MCF 10A (cell line): ENCODE measurements at regions not wholly inside any gene's neighbourhood (a gene's known extent, or its start where the extent isn't known, plus 50 kb on each side); places are given as distances from the start of the nearest gene placed in this dataset.
"Not testable (repeated sequence)": the region's sequence is repeated elsewhere in the genome, so short reads cannot be mapped to it uniquely, and the experiment has no call there.

Source experiments
- BruUV-seq: library from RNA; stranded (reverse); fragments of 400-500 nt; replicated peaks from 2 replicates; lab custom pipeline; 2021; lab: Mats Ljungman, UMichigan
- CTCF ChIA-PET: fragments of 300-600 bp; sonication (Branson Sonifier 250); formaldehyde crosslinking; extraction: SDS; loops from one replicate; lab custom pipeline; 2021; ENCODE audit warnings: antibody characterized with exemption, inconsistent platforms; lab: Yijun Ruan, JAX
- POLR2A ChIA-PET: fragments of 300-600, 350-650 bp; sonication (Branson Sonifier 250); formaldehyde crosslinking; extraction: SDS; loops from one replicate; lab custom pipeline; 2020; ENCODE audit warnings: antibody characterized with exemption, inconsistent platforms; lab: Yijun Ruan, JAX
- DNase-seq: peaks from one replicate; pipeline ENCODE4 v3.0.0-alpha.2; 2018; ENCODE audit not compliant: unreplicated experiment
- H3K27ac Mint-ChIP-seq: one replicate; pipeline ENCODE4 v1.8.0; 2022; ENCODE audit warnings: mild to moderate bottlenecking, low read depth, mixed read lengths; ENCODE audit not compliant: unreplicated experiment
- H3K27me3 Mint-ChIP-seq: one replicate; pipeline ENCODE4 v1.8.0; 2022; ENCODE audit warnings: mixed read lengths; ENCODE audit not compliant: insufficient read depth, unreplicated experiment
- H3K36me3 Mint-ChIP-seq: one replicate; pipeline ENCODE4 v1.8.0; 2022; ENCODE audit warnings: mild to moderate bottlenecking, moderate library complexity, mixed read lengths; ENCODE audit not compliant: insufficient read depth, unreplicated experiment
- H3K4me1 Mint-ChIP-seq: one replicate; pipeline ENCODE4 v1.8.0; 2022; ENCODE audit warnings: mixed read lengths; ENCODE audit not compliant: insufficient read depth, unreplicated experiment
- H3K4me3 Mint-ChIP-seq: one replicate; pipeline ENCODE4 v1.8.0; 2022; ENCODE audit warnings: mild to moderate bottlenecking, moderate library complexity, mixed read lengths; ENCODE audit not compliant: unreplicated experiment
- H3K9me3 Mint-ChIP-seq: one replicate; pipeline ENCODE4 v1.8.0; 2022; ENCODE audit warnings: mixed read lengths; ENCODE audit not compliant: unreplicated experiment
- CTCF ChIP-seq: fragments of 200-600 bp; IDR thresholded peaks from one replicate; pipeline ENCODE4 v1.8.0; 2022; ENCODE audit warnings: antibody characterized with exemption, mild to moderate bottlenecking; ENCODE audit not compliant: unreplicated experiment
- intact Hi-C: fragments of 100-400 bp; cut with micrococcal nuclease; formaldehyde crosslinking; loops from 2 replicates; pipeline ENCODE4 v1.14.1; 2022

DNA sequence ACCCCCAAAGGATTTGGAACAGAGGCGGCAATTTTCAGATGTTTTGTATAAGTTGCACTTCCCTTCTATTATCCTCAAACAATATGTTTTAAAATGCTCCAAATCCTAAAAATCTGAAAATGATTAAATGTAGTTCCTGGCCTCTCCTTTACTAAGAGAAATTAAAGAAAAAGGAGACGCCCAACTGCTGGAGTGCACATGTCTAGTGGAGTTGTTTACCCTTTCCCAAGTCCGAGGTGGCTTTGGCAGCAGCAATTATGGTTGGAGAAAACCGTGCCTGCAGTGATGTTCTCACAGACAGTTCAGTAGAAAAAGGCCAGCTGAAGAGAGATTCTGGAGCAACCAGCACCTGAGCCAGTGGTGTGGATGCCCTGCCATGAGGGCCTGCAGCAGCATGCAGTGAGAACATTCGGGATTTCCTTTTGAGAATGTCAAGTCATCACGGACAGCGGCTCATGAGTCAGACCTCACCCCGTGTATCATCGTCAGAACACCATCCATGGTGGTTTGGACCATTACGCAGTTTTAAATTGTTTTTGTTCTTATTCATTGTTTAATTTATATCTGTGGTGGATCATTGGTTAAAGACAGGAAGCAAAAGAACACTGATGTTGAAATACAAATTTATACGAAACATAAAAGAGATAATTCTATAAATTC, 179.0 kb upstream of the KRR1 start:
- Mint-ChIP-seq H3K4me1 (peaks cover 31% of the 10 kb centered on the region), H3K27ac (peak overlapping the region; percentile 90), H3K36me3 (no peaks in the 10 kb centered on the region), H3K9me3 (no peaks in the 10 kb centered on the region), H3K4me3 (peak overlapping the region; percentile 45), H3K27me3 (no peaks in the 10 kb centered on the region)
- no TSS peak for BruUV-seq
- no peak for TF ChIP-seq CTCF
- intact Hi-C loops = loop anchor here (2.0 to 10.0 kb wide), 2 partner anchors 34 to 344 kb away; partner anchors contain the start of gene PHLDA1
- peak; percentile 97 for DNase-seq
- POLR2A ChIA-PET = no interaction called here
- CTCF ChIA-PET = no interaction called here

DNA sequence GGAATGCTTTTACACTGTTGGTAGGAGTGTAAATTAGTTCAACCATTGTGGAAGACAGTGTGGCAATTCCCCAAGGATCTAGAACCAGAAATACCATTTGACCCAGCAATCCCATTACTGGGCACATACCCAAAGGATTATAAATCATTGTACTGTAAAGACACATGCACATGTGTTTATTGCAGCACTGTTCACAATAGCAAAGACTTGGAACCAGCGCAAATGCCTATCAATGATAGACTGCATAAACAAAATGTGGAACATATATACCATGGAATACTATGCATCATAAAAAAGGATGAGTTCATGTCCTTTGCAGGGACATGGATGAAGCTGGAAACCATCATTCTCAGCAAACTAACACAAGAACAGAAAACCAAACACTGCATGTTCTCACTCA, 174.8 kb upstream of the KRR1 start:
- BruUV-seq, intact Hi-C loops, H3K9me3 Mint-ChIP-seq, H3K36me3 Mint-ChIP-seq, H3K4me3 Mint-ChIP-seq, H3K27me3 Mint-ChIP-seq, H3K27ac Mint-ChIP-seq: not testable (repeated sequence)
- CTCF ChIA-PET = interaction anchor here (1.0 to 1.1 kb wide), 2 partner anchors 62 to 338 kb away, joined by 3 read pairs; no protein-coding TSS in a partner anchor
- peaks cover 32% of the 10 kb centered on the region for H3K4me1 Mint-ChIP-seq
- POLR2A ChIA-PET = interaction anchor here (1.2 kb wide), 1 partner anchor 345 kb away, joined by 3 read pairs; the partner anchor contains the start of gene PHLDA1
- peak; percentile 15 for DNase-seq

- ChIA-PET CTCF (interaction anchor here (0.8 to 1.0 kb wide), 2 partner anchors 44 to 339 kb away, joined by 3 read pairs; no protein-coding TSS in a partner anchor), POLR2A (interaction anchor here (0.6 to 1.8 kb wide), 6 partner anchors 9 to 345 kb away, joined by 3 to 7 read pairs (median 3); no protein-coding TSS in a partner anchor)
- no TSS peak for BruUV-seq
- DNase-seq = no peak
- Mint-ChIP-seq H3K36me3 (no peaks in the 10 kb centered on the region), H3K4me1 (peaks cover 30% of the 10 kb centered on the region), H3K9me3 (no peaks in the 10 kb centered on the region), H3K27ac (no peak overlapping the region), H3K4me3 (no peak overlapping the region), H3K27me3 (no peaks in the 10 kb centered on the region)
- no peak for TF ChIP-seq CTCF
- intact Hi-C loops = no loop called here
Measured at GRCh38 chr12:75685617-75686225, 174.3 kb upstream of the KRR1 start.

DNA sequence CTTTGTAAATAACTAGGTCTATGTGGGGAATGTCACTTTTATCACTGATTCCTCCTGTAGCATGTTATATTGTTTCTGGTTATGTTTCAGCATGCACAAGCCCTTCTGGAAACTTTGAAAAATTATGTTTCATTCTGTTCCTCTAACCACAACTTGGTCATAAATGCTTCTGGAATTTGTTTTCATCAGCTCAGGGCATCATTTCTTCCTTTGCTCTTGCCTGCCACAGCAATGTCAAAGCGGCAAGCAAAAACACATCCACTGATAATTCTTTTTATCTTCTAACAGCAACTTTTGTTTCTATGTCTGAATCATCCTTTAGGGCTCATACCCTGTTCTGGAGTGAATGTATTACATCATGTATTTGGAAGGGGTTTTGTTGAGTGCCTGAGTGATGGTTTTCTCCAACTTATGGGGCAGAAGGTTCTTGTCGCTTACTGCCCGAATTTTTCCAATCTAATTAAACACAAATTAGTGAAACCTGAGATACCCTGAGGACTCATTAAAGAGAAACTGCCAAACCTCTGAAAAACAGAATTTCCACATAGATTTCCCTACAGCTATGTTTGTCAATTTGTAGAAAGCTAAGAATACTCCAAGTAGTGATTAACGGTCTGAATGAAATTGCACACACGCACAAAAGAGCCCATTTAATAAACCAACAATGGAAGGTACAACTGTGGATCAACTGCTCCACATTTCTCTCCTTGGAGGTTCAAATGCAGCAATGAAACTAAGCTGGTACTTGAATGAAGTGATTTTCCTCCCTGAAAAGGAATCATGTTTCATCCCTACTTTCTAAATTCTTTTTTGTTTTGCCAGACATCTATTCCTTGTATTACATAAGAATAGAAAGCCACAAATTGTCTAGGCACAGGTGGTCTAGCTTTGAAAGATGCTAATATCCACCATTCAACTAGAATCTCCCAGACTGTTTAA, 173.5 kb upstream of the KRR1 start:
- no peak overlapping the region for H3K4me3 Mint-ChIP-seq
- peak overlapping the region; percentile 68 for H3K27ac Mint-ChIP-seq
- H3K27me3 Mint-ChIP-seq = no peaks in the 10 kb centered on the region
- intact Hi-C loops = no loop called here
- ChIA-PET CTCF (interaction anchor here (0.8 kb wide), 2 partner anchors 43 to 352 kb away, joined by 3 read pairs; no protein-coding TSS in a partner anchor), POLR2A (interaction anchor here (0.6 to 1.8 kb wide), 10 partner anchors 10 to 346 kb away, joined by 3 to 7 read pairs (median 3); no protein-coding TSS in a partner anchor)
- no peaks in the 10 kb centered on the region for H3K36me3 Mint-ChIP-seq
- TF ChIP-seq CTCF = no peak
- BruUV-seq = no TSS peak
- no peaks in the 10 kb centered on the region for H3K9me3 Mint-ChIP-seq
- peaks cover 26% of the 10 kb centered on the region for H3K4me1 Mint-ChIP-seq
- no peak for DNase-seq

DNA sequence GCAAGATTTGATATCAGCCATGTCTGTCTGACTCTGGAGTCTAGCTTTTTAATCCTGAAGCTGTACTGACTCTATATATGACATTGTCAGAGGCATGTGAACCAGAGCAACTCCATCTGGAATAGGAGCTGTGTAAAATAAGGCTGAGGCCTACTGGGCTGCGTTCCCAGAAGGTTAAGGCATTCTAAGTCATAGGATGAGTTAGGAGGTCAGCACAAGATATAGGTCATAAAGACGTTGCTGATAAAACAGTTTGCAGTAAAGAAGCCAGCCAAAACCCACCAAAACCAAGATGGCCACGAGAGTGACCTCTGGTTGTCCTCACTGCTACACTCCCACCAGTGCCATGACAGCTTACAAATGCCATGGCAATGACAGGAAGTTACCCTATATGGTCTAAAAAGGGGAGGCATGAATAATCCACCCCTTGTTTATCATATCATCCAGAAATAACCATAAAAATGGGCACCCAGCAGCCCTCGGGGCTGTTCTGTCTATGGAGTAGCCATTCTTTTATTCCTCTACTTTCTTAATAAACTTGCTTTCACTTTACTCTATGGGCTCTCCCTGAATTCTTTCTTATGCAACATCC, 172.7 kb upstream of the KRR1 start:
- intact Hi-C loops, H3K4me3 Mint-ChIP-seq: not testable (repeated sequence)

More for the DNA sequence above, 172.7 kb upstream of the KRR1 start:
- H3K27me3 Mint-ChIP-seq, DNase-seq, H3K9me3 Mint-ChIP-seq, H3K36me3 Mint-ChIP-seq, BruUV-seq: not testable (repeated sequence)
- ChIA-PET POLR2A (interaction anchor here (1.0 to 1.8 kb wide), 7 partner anchors 11 to 41 kb away, joined by 3 to 7 read pairs (median 3); no protein-coding TSS in a partner anchor), CTCF (interaction anchor here (0.8 kb wide), 2 partner anchors 60 to 353 kb away, joined by 3 read pairs; no protein-coding TSS in a partner anchor)
- Mint-ChIP-seq H3K4me1 (peaks cover 26% of the 10 kb centered on the region), H3K27ac (peak overlapping the region; percentile 68)
